Brain microvascular endothelial cell (primary cell): ENCODE measurements at regions not wholly inside any gene's neighbourhood (a gene's known extent, or its start where the extent isn't known, plus 50 kb on each side); places are given as distances from the start of the nearest gene placed in this dataset.

Source experiments
- DNase-seq: peaks from one replicate; pipeline ENCODE4 v3.0.0-alpha.2; 2020
- H3K27ac ChIP-seq: fragments of 250-450 bp; sonication (Bioruptor Pico); 2 replicates; pipeline ENCODE4 v1.5.1; 2020; ENCODE audit warnings: mild to moderate bottlenecking, moderate library complexity
- H3K27me3 ChIP-seq: fragments of 250-450 bp; sonication (Bioruptor Pico); replicated peaks from 2 replicates; pipeline ENCODE4 v1.5.1; 2020; ENCODE audit warnings: mild to moderate bottlenecking
- H3K36me3 ChIP-seq: fragments of 250-450 bp; sonication (Bioruptor Pico); replicated peaks from 2 replicates; pipeline ENCODE4 v1.5.1; 2020; ENCODE audit warnings: mild to moderate bottlenecking
- H3K4me3 ChIP-seq: 2 replicates; pipeline ENCODE4 v1.5.1; 2011; ENCODE audit warnings: low read depth, mild to moderate bottlenecking, control low read depth, low read length, moderate library complexity
- CTCF ChIP-seq: IDR thresholded peaks from 2 replicates; pipeline ENCODE4 v1.5.1; 2011; ENCODE audit warnings: low read depth, mild to moderate bottlenecking, moderate library complexity, low read length, control low read depth, inconsistent platforms; ENCODE audit errors: missing control alignments
- in situ Hi-C: cut with HindIII; loops from 2 replicates; pipeline ENCODE4 v1.10.0; 2017; ENCODE audit warnings: low sequenced_read_pairs, low pct_ligation_motif_present

GRCh38 chr12:124666722-124667259 is 99.4 kb upstream of the NCOR2 start:
- no peak for TF ChIP-seq CTCF

GRCh38 chr12:124665511-124665910 is 98.1 kb upstream of the NCOR2 start:
- Histone ChIP-seq H3K27me3 (no peaks in the 10 kb centered on the region), H3K4me3 (no peak overlapping the region), H3K36me3 (no peaks in the 10 kb centered on the region), H3K27ac (no peak overlapping the region)
- no peak for TF ChIP-seq CTCF
- DNase-seq = no peak
- in situ Hi-C loops = no loop called here

More at GRCh38 chr12:124666722-124667259, 99.4 kb upstream of the NCOR2 start:
- Histone ChIP-seq H3K36me3 (no peaks in the 10 kb centered on the region), H3K27ac (no peak overlapping the region), H3K27me3 (no peaks in the 10 kb centered on the region), H3K4me3 (no peak overlapping the region)
- in situ Hi-C loops = no loop called here
- no peak for DNase-seq

- no peak for DNase-seq
- Histone ChIP-seq H3K27ac (no peak overlapping the region), H3K27me3 (no peaks in the 10 kb centered on the region), H3K36me3 (no peaks in the 10 kb centered on the region), H3K4me3 (no peak overlapping the region)
- in situ Hi-C loops = no loop called here
- no peak for TF ChIP-seq CTCF
Measured at GRCh38 chr12:124664395-124665111, 97.1 kb upstream of the NCOR2 start.

- Histone ChIP-seq H3K4me3 (no peak overlapping the region), H3K27ac (no peak overlapping the region), H3K36me3 (no peaks in the 10 kb centered on the region), H3K27me3 (no peaks in the 10 kb centered on the region)
- DNase-seq = no peak
- in situ Hi-C loops = no loop called here
- no peak for TF ChIP-seq CTCF
Measured at GRCh38 chr12:124663771-124664366, 96.5 kb upstream of the NCOR2 start.

- no peak for DNase-seq
- Histone ChIP-seq H3K27ac (no peak overlapping the region), H3K36me3 (no peaks in the 10 kb centered on the region), H3K27me3 (no peaks in the 10 kb centered on the region), H3K4me3 (no peak overlapping the region)
- TF ChIP-seq CTCF = no peak
- in situ Hi-C loops = no loop called here
Measured at GRCh38 chr12:124663206-124663605, 95.8 kb upstream of the NCOR2 start.

- in situ Hi-C loops = no loop called here
- Histone ChIP-seq H3K27ac (no peak overlapping the region), H3K4me3 (no peak overlapping the region), H3K36me3 (no peaks in the 10 kb centered on the region), H3K27me3 (no peaks in the 10 kb centered on the region)
- DNase-seq = no peak
- peak; percentile 53 for TF ChIP-seq CTCF
Measured at GRCh38 chr12:124661341-124661740, 93.9 kb upstream of the NCOR2 start.
